Smooth muscle cell (in vitro differentiated cells): ENCODE measurements at regions not wholly inside any gene's neighbourhood (a gene's known extent, or its start where the extent isn't known, plus 50 kb on each side); places are given as distances from the start of the nearest gene placed in this dataset.

ENCODE experiments used
- DNase-seq: peaks from one replicate; lab custom pipeline; 2025; ENCODE audit not compliant: unreplicated experiment; lab: John Stamatoyannopoulos, UW
- H2AFZ ChIP-seq: fragments of 200-600 bp; sonication (generic); 2 replicates; pipeline ENCODE4 v1.6.0; 2016; ENCODE audit warnings: antibody characterized with exemption, low read depth, mild to moderate bottlenecking
- H3F3A ChIP-seq: fragments of 200-600 bp; sonication (generic); 2 replicates; pipeline ENCODE4 v1.6.0; 2017; ENCODE audit warnings: antibody characterized with exemption, low read depth
- H3K27ac ChIP-seq: fragments of 200-600 bp; sonication (generic); 2 replicates; pipeline ENCODE4 v1.5.1; 2016; ENCODE audit warnings: low read depth, mild to moderate bottlenecking
- H3K27me3 ChIP-seq: fragments of 200-600 bp; sonication (generic); 2 replicates; pipeline ENCODE4 v1.6.1; 2016; ENCODE audit warnings: low read depth, mild to moderate bottlenecking
- H3K36me3 ChIP-seq: fragments of 200-600 bp; sonication (generic); 2 replicates; pipeline ENCODE4 v1.5.1; 2016; ENCODE audit warnings: low read depth
- H3K4me1 ChIP-seq: fragments of 200-600 bp; sonication (generic); 2 replicates; pipeline ENCODE4 v1.5.1; 2016; ENCODE audit warnings: low read depth
- H3K4me2 ChIP-seq: fragments of 200-600 bp; sonication (generic); 2 replicates; pipeline ENCODE4 v1.6.0; 2016; ENCODE audit warnings: mild to moderate bottlenecking
- H3K4me3 ChIP-seq: fragments of 200-600 bp; sonication (generic); 2 replicates; pipeline ENCODE4 v1.5.1; 2016; ENCODE audit warnings: mild to moderate bottlenecking
- H3K79me2 ChIP-seq: fragments of 200-600 bp; sonication (generic); 2 replicates; pipeline ENCODE4 v1.6.0; 2016; ENCODE audit warnings: low read depth, mild to moderate bottlenecking
- H3K9ac ChIP-seq: fragments of 200-600 bp; sonication (generic); 2 replicates; pipeline ENCODE4 v1.6.0; 2016; ENCODE audit warnings: low read depth
- H3K9me3 ChIP-seq: fragments of 200-600 bp; sonication (generic); replicated peaks from 2 replicates; pipeline ENCODE4 v1.5.1; 2016; ENCODE audit warnings: low read depth
- H4K20me1 ChIP-seq: fragments of 200-600 bp; sonication (generic); 2 replicates; pipeline ENCODE4 v1.6.0; 2016; ENCODE audit warnings: low read depth
- WGBS: methylation state at CpG from one replicate; pipeline ENCODE4 v1.1.7; 2016; ENCODE audit warnings: low lambda C conversion rate; 5-methylcytosine and 5-hydroxymethylcytosine counted together
- TF ChIP-seq, protein P1 (sequence below): fragments of 200-600 bp; sonication (generic); IDR thresholded peaks from 2 replicates; pipeline ENCODE4 v1.5.1; 2017; ENCODE audit warnings: borderline replicate concordance, mild to moderate bottlenecking, antibody characterized with exemption; ENCODE audit not compliant: insufficient read depth, poor library complexity, severe bottlenecking

DNA sequence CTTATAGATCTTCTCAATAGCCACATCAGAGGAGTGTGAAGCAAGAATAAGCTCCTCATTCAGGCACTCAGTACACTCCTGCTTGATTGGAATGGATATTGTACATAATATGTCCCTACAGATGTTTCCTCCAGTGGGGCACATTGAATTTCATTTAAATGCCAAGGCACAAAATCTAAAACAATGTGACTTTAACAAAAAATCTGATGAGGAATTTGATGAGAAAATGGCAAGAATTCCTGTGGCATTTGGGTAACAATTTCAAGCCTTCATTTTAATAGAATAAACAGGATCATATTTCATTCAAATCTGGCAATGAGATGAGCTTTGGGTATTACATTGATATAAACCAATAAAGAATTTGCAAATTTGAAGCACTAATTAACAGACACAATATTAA lies 307.7 kb upstream of the PKN2 start:
- TF ChIP-seq, protein P1, sequence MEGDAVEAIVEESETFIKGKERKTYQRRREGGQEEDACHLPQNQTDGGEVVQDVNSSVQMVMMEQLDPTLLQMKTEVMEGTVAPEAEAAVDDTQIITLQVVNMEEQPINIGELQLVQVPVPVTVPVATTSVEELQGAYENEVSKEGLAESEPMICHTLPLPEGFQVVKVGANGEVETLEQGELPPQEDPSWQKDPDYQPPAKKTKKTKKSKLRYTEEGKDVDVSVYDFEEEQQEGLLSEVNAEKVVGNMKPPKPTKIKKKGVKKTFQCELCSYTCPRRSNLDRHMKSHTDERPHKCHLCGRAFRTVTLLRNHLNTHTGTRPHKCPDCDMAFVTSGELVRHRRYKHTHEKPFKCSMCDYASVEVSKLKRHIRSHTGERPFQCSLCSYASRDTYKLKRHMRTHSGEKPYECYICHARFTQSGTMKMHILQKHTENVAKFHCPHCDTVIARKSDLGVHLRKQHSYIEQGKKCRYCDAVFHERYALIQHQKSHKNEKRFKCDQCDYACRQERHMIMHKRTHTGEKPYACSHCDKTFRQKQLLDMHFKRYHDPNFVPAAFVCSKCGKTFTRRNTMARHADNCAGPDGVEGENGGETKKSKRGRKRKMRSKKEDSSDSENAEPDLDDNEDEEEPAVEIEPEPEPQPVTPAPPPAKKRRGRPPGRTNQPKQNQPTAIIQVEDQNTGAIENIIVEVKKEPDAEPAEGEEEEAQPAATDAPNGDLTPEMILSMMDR = no peak
- H3F3A ChIP-seq = no peaks in the 10 kb centered on the region
- no peak overlapping the region for H3K4me3 ChIP-seq
- H3K9me3 ChIP-seq = no peaks in the 10 kb centered on the region
- no peaks in the 10 kb centered on the region for H3K4me1 ChIP-seq
- no peaks in the 10 kb centered on the region for H4K20me1 ChIP-seq
- no peaks in the 10 kb centered on the region for H3K79me2 ChIP-seq
- no peak overlapping the region for H2AFZ ChIP-seq
- no peak overlapping the region for H3K27ac ChIP-seq
- no peaks in the 10 kb centered on the region for H3K27me3 ChIP-seq
- no peak overlapping the region for H3K4me2 ChIP-seq
- H3K36me3 ChIP-seq = no peaks in the 10 kb centered on the region
- H3K9ac ChIP-seq = no peak overlapping the region
- DNase-seq = no peak

DNA sequence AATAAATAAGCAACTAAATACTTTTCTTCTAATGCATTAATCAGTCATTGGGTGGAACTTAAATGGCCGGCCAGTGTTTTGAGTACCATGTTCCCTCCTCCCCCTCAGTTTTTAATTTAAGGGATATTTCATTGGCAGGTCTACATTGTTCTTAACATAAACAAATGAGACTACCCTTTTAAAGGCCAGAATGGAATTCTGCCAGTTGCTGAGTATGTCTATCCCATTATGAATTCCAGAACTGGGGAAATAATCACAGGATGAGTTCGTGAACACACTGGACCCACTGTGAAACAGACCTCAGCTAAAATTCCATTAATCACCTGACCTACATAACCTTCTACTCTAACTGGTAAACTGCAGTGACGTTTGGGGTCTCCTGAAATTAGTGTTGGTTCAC lies 305.5 kb upstream of the PKN2 start:
- Histone ChIP-seq H3K9ac (no peak overlapping the region), H3K9me3 (no peaks in the 10 kb centered on the region), H3K36me3 (no peaks in the 10 kb centered on the region), H2AFZ (no peak overlapping the region), H3K4me1 (no peaks in the 10 kb centered on the region), H3F3A (no peaks in the 10 kb centered on the region), H3K27me3 (no peaks in the 10 kb centered on the region), H4K20me1 (no peaks in the 10 kb centered on the region), H3K27ac (no peak overlapping the region), H3K4me2 (no peak overlapping the region), H3K4me3 (no peak overlapping the region), H3K79me2 (no peaks in the 10 kb centered on the region)
- WGBS = 83% methylated on average over 3 of the region's 3 CpGs
- TF ChIP-seq, protein P1 = no peak
- no peak for DNase-seq

DNA sequence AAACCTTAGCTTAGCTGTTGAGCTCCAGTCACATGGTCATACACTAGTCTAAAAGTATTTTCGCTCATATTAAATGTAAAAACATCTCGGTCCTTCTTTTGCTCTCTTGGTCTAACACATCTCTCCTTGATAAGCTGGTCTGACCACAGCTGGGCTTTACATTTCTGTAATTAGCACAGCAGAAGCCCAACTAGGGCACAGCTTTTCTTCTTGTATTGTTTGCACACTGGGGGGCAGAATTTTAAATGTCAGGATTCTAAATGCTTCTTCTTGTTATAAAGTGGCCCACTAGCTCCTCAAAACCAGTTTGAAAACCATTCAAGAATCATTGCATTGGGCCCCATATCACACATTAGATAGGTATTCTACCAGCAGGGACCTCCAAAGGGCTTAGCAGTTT lies 289.1 kb upstream of the PKN2 start:
- no peak overlapping the region for H3K4me3 ChIP-seq
- no peak overlapping the region for H3K4me2 ChIP-seq
- no peaks in the 10 kb centered on the region for H3K79me2 ChIP-seq
- H4K20me1 ChIP-seq = no peaks in the 10 kb centered on the region
- no peaks in the 10 kb centered on the region for H3K9me3 ChIP-seq
- H3K27ac ChIP-seq = no peak overlapping the region
- DNase-seq = no peak
- no peak overlapping the region for H3K9ac ChIP-seq
- H2AFZ ChIP-seq = no peak overlapping the region
- 80% methylated on average over 2 of the region's 2 CpGs for WGBS
- no peaks in the 10 kb centered on the region for H3K36me3 ChIP-seq
- TF ChIP-seq, protein P1 = no peak
- H3K4me1 ChIP-seq = no peaks in the 10 kb centered on the region
- H3F3A ChIP-seq = no peaks in the 10 kb centered on the region
- H3K27me3 ChIP-seq = no peaks in the 10 kb centered on the region

DNA sequence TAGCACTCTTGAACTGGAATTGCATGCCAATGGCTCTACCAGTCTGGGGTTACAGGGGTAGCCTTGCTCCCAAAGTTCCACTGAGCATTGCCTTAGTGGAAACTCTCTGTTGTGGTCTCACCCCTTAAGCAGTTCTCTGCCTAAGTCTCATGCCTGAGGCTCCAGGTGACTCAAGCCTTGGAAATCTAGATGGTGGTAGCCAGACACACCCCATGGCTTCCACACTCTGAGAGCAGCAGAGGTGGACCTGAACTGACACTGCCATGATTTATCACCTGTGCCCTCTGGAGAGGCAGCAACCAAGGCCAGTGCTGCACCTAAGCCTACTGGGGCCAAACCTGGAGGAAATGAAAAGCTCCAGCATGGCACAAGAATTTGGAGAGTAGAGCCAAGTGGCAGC lies 285.7 kb upstream of the PKN2 start:
- DNase-seq = no peak
- Histone ChIP-seq H3K4me1 (no peaks in the 10 kb centered on the region), H3K4me3 (no peak overlapping the region), H3K27me3 (no peaks in the 10 kb centered on the region), H3K36me3 (no peaks in the 10 kb centered on the region), H3K4me2 (no peak overlapping the region), H3F3A (no peaks in the 10 kb centered on the region), H3K9me3 (no peaks in the 10 kb centered on the region), H2AFZ (no peak overlapping the region), H3K79me2 (no peaks in the 10 kb centered on the region), H3K9ac (no peak overlapping the region), H3K27ac (no peak overlapping the region), H4K20me1 (no peaks in the 10 kb centered on the region)
- TF ChIP-seq, protein P1 = no peak
